ENCODE measurements at regions not wholly inside any gene's neighbourhood (a gene's known extent, or its start where the extent isn't known, plus 50 kb on each side); places are given as distances from the start of the nearest gene placed in this dataset.

GRCh38 chr12:126480451-126480850, 1415.2 kb downstream of the AACS start:
- no peak for TF ChIP-seq CTCF (IDR thresholded peaks at IDR 0.05; ENCODE audit: poor library complexity, severe bottlenecking)
- Histone ChIP-seq H3K4me1 (ENCODE audit: insufficient read depth, poor library complexity, severe bottlenecking) (peaks cover 17% of the 10 kb centered on the region), H3K9me3 (ENCODE audit: severe bottlenecking) (no peaks in the 10 kb centered on the region), H3K27ac (ENCODE audit: poor library complexity, severe bottlenecking) (no peak overlapping the region), H3K27me3 (ENCODE audit: insufficient read depth, poor library complexity, severe bottlenecking) (no peaks in the 10 kb centered on the region), H3K36me3 (ENCODE audit: low read depth) (no peaks in the 10 kb centered on the region), H3K4me3 (ENCODE audit: severe bottlenecking) (no peak overlapping the region)
- DNase-seq (ENCODE audit: low spot score) (no peak), ATAC-seq (ENCODE audit: low read depth) (no peak)

- no peak for TF ChIP-seq CTCF (IDR thresholded peaks at IDR 0.05; ENCODE audit: poor library complexity, severe bottlenecking)
- Histone ChIP-seq H3K4me1 (ENCODE audit: insufficient read depth, poor library complexity, severe bottlenecking) (peaks cover 17% of the 10 kb centered on the region), H3K36me3 (ENCODE audit: low read depth) (no peaks in the 10 kb centered on the region), H3K9me3 (ENCODE audit: severe bottlenecking) (no peaks in the 10 kb centered on the region), H3K27ac (ENCODE audit: poor library complexity, severe bottlenecking) (peak overlapping the region; percentile 86), H3K4me3 (ENCODE audit: severe bottlenecking) (no peak overlapping the region), H3K27me3 (ENCODE audit: insufficient read depth, poor library complexity, severe bottlenecking) (no peaks in the 10 kb centered on the region)
- ATAC-seq (ENCODE audit: low read depth): no peak
- DNase-seq (ENCODE audit: low spot score): no peak
Observed at GRCh38 chr12:126481688-126482087, 1416.5 kb downstream of the AACS start.

GRCh38 chr12:126482238-126482889, 1417.1 kb downstream of the AACS start:
- peak; percentile 39; the same call in 2 of the 3 replicates for ATAC-seq (ENCODE audit: low read depth)
- peak overlapping the region; percentile 86 for H3K27ac ChIP-seq (ENCODE audit: poor library complexity, severe bottlenecking)

GRCh38 chr12:126483145-126484068, 1418.2 kb downstream of the AACS start:
- Histone ChIP-seq H3K36me3 (ENCODE audit: low read depth) (no peaks in the 10 kb centered on the region), H3K4me1 (ENCODE audit: insufficient read depth, poor library complexity, severe bottlenecking) (peaks cover 17% of the 10 kb centered on the region), H3K4me3 (ENCODE audit: severe bottlenecking) (no peak overlapping the region), H3K9me3 (ENCODE audit: severe bottlenecking) (no peaks in the 10 kb centered on the region), H3K27me3 (ENCODE audit: insufficient read depth, poor library complexity, severe bottlenecking) (no peaks in the 10 kb centered on the region), H3K27ac (ENCODE audit: poor library complexity, severe bottlenecking) (peak overlapping the region; percentile 86)
- ATAC-seq (ENCODE audit: low read depth) (peak; percentile 96), DNase-seq (ENCODE audit: low spot score) (no peak)
- no peak for TF ChIP-seq CTCF (IDR thresholded peaks at IDR 0.05; ENCODE audit: poor library complexity, severe bottlenecking)

More at GRCh38 chr12:126482238-126482889, 1417.1 kb downstream of the AACS start:
- Histone ChIP-seq H3K4me3 (ENCODE audit: severe bottlenecking) (no peak overlapping the region), H3K36me3 (ENCODE audit: low read depth) (no peaks in the 10 kb centered on the region), H3K9me3 (ENCODE audit: severe bottlenecking) (no peaks in the 10 kb centered on the region), H3K27me3 (ENCODE audit: insufficient read depth, poor library complexity, severe bottlenecking) (no peaks in the 10 kb centered on the region), H3K4me1 (ENCODE audit: insufficient read depth, poor library complexity, severe bottlenecking) (peaks cover 17% of the 10 kb centered on the region)
- TF ChIP-seq CTCF (IDR thresholded peaks at IDR 0.05; ENCODE audit: poor library complexity, severe bottlenecking): no peak
- no peak for DNase-seq (ENCODE audit: low spot score)
